ENCODE measurements at regions not wholly inside any gene's neighbourhood (a gene's known extent, or its start where the extent isn't known, plus 50 kb on each side); places are given as distances from the start of the nearest gene placed in this dataset.

DNA sequence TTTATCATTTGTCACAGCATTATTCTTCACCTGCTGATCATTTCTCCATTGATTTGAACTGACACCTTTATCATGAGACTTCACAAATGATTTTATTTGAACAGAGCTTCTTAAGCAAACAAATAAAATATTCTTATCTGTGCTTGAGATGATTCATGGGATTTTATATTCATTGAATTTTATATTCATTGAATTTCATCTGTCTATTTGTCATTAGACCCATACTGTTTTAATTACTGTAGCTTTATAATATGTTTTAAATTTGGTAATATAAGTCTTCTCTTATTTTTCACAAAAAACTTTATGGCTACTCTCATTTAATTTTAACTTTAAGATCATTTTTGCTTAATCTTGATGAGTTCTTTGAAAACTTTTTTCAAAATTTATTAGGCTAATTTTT is 777.4 kb upstream of the TBX3 start (continued):
- TF ChIP-seq, protein P1, sequence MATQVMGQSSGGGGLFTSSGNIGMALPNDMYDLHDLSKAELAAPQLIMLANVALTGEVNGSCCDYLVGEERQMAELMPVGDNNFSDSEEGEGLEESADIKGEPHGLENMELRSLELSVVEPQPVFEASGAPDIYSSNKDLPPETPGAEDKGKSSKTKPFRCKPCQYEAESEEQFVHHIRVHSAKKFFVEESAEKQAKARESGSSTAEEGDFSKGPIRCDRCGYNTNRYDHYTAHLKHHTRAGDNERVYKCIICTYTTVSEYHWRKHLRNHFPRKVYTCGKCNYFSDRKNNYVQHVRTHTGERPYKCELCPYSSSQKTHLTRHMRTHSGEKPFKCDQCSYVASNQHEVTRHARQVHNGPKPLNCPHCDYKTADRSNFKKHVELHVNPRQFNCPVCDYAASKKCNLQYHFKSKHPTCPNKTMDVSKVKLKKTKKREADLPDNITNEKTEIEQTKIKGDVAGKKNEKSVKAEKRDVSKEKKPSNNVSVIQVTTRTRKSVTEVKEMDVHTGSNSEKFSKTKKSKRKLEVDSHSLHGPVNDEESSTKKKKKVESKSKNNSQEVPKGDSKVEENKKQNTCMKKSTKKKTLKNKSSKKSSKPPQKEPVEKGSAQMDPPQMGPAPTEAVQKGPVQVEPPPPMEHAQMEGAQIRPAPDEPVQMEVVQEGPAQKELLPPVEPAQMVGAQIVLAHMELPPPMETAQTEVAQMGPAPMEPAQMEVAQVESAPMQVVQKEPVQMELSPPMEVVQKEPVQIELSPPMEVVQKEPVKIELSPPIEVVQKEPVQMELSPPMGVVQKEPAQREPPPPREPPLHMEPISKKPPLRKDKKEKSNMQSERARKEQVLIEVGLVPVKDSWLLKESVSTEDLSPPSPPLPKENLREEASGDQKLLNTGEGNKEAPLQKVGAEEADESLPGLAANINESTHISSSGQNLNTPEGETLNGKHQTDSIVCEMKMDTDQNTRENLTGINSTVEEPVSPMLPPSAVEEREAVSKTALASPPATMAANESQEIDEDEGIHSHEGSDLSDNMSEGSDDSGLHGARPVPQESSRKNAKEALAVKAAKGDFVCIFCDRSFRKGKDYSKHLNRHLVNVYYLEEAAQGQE (IDR thresholded peaks at IDR 0.05; ENCODE audit: low read depth, low read length) = no peak
- TF ChIP-seq RXRA (IDR thresholded peaks at IDR 0.05; ENCODE audit: borderline replicate concordance, low read depth) (no peak), FOSL2 (IDR thresholded peaks at IDR 0.05; ENCODE audit: borderline replicate concordance, low read depth) (no peak), RFX5 (IDR thresholded peaks at IDR 0.05; ENCODE audit: low read length) (no peak), EZH2phosphoT487 (IDR thresholded peaks at IDR 0.05; ENCODE audit: borderline replicate concordance, low read depth) (no peak), EP300 (IDR thresholded peaks at IDR 0.05; ENCODE audit: borderline replicate concordance in 1 of 2, low read depth in 1 of 2, low read length in 1 of 2) (no peak), RCOR1 (IDR thresholded peaks at IDR 0.05; ENCODE audit: low read length) (no peak), JUND (IDR thresholded peaks at IDR 0.05) (no peak)

DNA sequence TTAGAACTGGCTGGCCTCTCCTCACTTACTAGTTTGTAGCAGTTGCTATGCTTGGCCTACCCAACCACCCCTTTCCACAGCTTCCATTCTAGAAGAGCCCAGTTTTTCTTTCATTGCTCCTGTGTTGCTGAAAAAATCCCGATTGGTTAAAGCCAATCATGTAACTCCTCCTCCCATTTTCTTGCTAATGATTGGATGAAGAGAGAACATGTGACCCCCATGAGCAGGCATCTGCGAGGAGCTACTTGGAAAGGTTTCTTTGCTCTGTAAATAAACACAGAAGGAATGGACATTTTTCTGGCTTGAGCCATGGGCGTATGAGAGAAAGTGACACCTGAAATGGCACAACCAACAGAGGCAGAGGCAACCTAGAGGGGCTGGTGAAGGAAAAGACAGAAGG is 773.8 kb upstream of the TBX3 start:
- ChIA-PET CTCF (interaction anchor here (1.0 to 1.3 kb wide), 3 partner anchors 149 to 789 kb away, joined by 3 to 4 read pairs (median 3); partner anchors contain the start of gene TBX3), POLR2A (no interaction called here)
- Histone ChIP-seq H3K79me2 (ENCODE audit: insufficient read depth) (no peaks in the 10 kb centered on the region), H3K4me1 (ENCODE audit: control insufficient read depth in 1 of 2, insufficient read depth in 2 of 2, low read depth in 1 of 2, low read length in 1 of 2) (peaks cover 5 to 24% of the 10 kb centered on the region in 2 experiments; a peak in 2 of 4 replicates), H3K27ac (ENCODE audit: low read depth in 2 of 2, low read length in 1 of 2) (no peak overlapping the region; a peak in 1 of 4 replicates), H3K9me2 (no peaks in the 10 kb centered on the region), H4K20me1 (ENCODE audit: insufficient read depth) (no peaks in the 10 kb centered on the region), H2AFZ (ENCODE audit: low read depth) (no peak overlapping the region), H3K4me3 (ENCODE audit: low read depth in 2 of 2, low read length in 1 of 2) (no peak overlapping the region), H3K9me3 (peaks cover 14% of the 10 kb centered on the region), H3K4me2 (no peak overlapping the region), H3K9ac (no peak overlapping the region), H3K27me3 (ENCODE audit: insufficient read depth) (no peaks in the 10 kb centered on the region), H3K36me3 (replicated peaks in 1 of 2; ENCODE audit: control insufficient read depth in 1 of 2, insufficient read depth in 2 of 2, low read length in 1 of 2) (no peaks in the 10 kb centered on the region), H3F3A (replicated peaks; ENCODE audit: insufficient read depth) (peaks cover 9% of the 10 kb centered on the region)
- TF ChIP-seq RFX5 (IDR thresholded peaks at IDR 0.05; ENCODE audit: low read length) (no peak), ELF1 (IDR thresholded peaks at IDR 0.05) (no peak), GABPA (IDR thresholded peaks at IDR 0.05; ENCODE audit: low read depth) (no peak), NFIC (IDR thresholded peaks at IDR 0.05; ENCODE audit: borderline replicate concordance) (no peak), NRF1 (IDR thresholded peaks at IDR 0.05; ENCODE audit: low read depth, low read length) (no peak), MEF2A (IDR thresholded peaks at IDR 0.05; ENCODE audit: borderline replicate concordance, low read depth) (no peak), YY1 (IDR thresholded peaks at IDR 0.05; ENCODE audit: low read depth) (no peak), CHD2 (IDR thresholded peaks at IDR 0.05; ENCODE audit: low read length, partially characterized antibody) (no peak), TCF12 (IDR thresholded peaks at IDR 0.05) (no peak), FOXJ3 (CRISPR knock-in tag; IDR thresholded peaks at IDR 0.05) (no peak), JUND (IDR thresholded peaks at IDR 0.05) (no peak), MXI1 (IDR thresholded peaks at IDR 0.05; ENCODE audit: low read depth, low read length) (no peak), TEAD4 (IDR thresholded peaks at IDR 0.05; ENCODE audit: borderline replicate concordance, insufficient read depth) (no peak)
- TF ChIP-seq, protein P2, sequence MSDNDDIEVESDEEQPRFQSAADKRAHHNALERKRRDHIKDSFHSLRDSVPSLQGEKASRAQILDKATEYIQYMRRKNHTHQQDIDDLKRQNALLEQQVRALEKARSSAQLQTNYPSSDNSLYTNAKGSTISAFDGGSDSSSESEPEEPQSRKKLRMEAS (IDR thresholded peaks at IDR 0.05; ENCODE audit: low read depth) = no peak
- TF ChIP-seq, protein P3, sequence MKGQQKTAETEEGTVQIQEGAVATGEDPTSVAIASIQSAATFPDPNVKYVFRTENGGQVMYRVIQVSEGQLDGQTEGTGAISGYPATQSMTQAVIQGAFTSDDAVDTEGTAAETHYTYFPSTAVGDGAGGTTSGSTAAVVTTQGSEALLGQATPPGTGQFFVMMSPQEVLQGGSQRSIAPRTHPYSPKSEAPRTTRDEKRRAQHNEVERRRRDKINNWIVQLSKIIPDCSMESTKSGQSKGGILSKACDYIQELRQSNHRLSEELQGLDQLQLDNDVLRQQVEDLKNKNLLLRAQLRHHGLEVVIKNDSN (IDR thresholded peaks at IDR 0.05; ENCODE audit: borderline replicate concordance, low read depth) = no peak
- TF ChIP-seq, protein P4, sequence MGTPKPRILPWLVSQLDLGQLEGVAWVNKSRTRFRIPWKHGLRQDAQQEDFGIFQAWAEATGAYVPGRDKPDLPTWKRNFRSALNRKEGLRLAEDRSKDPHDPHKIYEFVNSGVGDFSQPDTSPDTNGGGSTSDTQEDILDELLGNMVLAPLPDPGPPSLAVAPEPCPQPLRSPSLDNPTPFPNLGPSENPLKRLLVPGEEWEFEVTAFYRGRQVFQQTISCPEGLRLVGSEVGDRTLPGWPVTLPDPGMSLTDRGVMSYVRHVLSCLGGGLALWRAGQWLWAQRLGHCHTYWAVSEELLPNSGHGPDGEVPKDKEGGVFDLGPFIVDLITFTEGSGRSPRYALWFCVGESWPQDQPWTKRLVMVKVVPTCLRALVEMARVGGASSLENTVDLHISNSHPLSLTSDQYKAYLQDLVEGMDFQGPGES (IDR thresholded peaks at IDR 0.05; ENCODE audit: low read depth, low read length) = no peak
- TF ChIP-seq, protein P5, sequence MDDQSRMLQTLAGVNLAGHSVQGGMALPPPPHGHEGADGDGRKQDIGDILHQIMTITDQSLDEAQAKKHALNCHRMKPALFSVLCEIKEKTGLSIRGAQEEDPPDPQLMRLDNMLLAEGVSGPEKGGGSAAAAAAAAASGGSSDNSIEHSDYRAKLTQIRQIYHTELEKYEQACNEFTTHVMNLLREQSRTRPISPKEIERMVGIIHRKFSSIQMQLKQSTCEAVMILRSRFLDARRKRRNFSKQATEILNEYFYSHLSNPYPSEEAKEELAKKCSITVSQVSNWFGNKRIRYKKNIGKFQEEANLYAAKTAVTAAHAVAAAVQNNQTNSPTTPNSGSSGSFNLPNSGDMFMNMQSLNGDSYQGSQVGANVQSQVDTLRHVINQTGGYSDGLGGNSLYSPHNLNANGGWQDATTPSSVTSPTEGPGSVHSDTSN (IDR thresholded peaks at IDR 0.05) = no peak
- WGBS (ENCODE audit: low lambda C conversion rate) = 96% methylated on average over 3 of the region's 3 CpGs
- DNase-seq = no peak

All from SK-N-SH (cell line).